ENCODE measurements at regions not wholly inside any gene's neighbourhood (a gene's known extent, or its start where the extent isn't known, plus 50 kb on each side); places are given as distances from the start of the nearest gene placed in this dataset.
"Not testable (repeated sequence)": the region's sequence is repeated elsewhere in the genome, so short reads cannot be mapped to it uniquely, and the experiment has no call there.

DNA sequence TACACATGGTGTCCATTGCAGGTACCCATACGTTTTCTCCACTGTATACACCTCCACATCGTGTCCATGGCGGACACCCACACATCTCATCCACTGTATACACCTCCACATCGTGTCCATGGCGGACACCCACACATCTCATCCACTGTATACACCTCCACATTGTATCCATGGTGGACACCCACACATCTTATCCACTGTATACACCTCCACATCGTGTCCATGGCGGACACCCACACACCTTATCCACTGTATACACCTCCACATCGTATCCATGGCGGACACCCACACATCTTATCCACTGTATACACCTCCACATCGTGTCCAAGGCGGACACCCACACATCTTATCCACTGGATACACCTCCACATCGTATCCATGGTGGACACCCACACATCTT, 50.4 kb upstream of the TTC34 start:
- DNase-seq: not testable (repeated sequence)

DNA sequence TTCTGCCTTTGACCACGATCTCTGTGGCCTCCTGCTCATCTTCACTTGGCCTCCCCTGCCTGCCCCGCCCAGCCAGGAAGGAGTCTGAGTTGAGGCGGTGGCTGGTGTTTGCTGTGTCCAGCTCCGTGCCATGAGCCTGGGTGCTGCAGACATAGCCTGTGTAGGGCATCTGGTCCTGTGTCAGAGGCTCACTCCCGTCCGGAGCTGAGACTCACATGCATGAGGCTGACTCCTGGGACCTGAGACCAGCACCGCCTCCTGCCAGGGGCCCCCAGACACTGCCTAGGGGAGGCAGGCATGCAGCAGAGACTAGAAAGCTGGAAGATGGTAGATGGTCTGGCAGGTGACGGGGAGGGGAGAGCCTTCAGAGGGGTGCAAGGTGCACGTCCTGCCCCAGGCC, 52.2 kb upstream of the TTC34 start:
- DNase-seq: no peak

DNA sequence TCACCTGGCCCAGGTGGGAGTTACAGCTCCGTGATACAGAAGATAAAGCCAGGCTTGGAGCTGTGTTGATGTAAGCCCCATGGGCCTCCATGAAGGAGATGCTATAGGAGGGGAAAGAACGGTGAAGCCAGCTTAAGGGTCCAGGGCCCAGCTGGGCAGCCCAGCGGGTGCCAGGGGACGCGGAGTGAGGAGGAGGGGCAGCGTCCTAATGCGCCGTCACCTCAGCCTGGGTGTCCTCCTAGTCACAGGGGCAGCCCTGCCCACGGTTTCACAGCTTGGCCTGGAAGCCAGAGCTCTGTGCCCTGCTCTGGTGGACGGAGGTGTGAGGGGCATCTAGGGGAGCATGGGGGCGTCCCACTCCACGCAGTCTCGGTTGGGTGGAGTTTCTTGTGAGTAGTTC, 52.7 kb upstream of the TTC34 start:
- DNase-seq: no peak

DNA sequence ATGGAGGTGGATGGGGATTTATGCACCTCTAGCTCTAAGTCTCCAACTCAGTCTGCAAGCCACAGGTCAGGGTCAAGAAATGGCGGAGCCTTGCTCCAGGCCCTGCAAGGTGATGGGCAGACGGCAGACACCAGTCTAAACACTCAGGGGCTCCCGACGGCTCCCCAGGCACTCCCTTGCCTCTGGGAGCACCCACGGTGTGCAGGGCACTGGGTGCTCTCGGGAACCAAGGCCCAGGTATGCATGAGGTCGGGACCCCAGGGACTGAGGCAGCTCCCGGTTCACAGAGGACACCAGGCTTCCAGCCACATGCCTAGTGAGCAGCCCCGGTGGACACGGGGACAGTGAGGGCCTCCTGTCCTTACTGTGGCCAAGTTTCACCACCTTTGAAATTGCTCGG, 53.1 kb upstream of the TTC34 start:
- DNase-seq: no peak

DNA sequence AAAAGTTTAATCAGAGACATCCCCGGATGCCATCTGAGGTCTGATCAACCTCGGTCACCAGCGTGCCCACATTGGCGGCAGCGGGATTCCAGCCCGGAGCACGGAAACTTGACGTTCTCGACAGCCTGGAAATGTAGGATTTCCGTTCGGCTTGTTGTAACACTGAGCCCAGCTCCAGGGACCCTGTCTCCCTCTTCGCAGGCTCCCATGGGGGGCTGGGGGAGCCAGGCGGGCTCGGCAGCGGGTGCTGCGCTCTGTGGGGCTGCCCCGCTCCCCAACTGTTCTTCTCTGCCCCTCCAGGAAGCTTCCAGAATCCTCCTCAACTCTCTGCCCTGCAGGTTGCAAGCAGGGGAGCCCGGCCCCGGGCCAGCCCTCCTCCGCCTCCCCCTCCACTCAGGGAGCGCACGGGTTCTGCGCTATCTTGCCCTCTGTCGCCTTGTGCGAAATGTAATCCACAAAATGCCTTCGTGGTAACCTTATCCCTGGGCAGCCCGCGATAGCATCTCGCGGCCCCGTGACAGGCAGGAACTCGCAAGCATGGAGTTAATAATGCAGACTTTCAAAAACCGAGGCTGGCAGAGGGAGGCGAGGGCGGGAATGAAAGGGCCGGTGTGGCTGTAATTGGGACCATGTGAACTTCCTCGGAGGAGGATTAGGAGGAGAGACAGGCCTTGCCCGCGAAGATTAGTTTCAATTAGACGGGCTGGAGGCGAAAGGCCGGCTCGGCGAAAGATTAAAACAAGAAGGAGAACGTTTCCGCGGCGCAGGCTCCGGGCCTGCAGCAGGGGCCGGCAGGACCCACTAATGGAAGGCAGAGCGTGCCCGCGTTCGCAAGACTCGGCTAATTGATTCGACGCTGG, 53.9 kb upstream of the TTC34 start:
- no peak for DNase-seq

DNA sequence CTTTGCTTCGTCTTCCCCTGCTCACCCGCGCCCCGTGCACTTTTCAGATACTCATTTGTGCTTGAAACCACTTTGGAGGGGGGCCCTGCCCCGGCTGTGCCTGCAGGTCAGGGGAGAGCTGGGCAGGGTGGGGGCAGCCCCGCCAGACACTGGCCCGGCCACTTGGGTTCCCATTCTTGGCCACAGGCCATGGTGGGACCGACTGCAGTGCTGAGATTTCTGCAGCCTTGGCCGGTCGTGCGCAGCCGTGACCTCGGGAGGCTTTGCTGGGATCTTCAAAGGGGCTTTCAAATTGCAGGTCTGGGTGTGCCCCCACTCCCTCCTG, 54.5 kb upstream of the TTC34 start:
- no peak for DNase-seq

DNA sequence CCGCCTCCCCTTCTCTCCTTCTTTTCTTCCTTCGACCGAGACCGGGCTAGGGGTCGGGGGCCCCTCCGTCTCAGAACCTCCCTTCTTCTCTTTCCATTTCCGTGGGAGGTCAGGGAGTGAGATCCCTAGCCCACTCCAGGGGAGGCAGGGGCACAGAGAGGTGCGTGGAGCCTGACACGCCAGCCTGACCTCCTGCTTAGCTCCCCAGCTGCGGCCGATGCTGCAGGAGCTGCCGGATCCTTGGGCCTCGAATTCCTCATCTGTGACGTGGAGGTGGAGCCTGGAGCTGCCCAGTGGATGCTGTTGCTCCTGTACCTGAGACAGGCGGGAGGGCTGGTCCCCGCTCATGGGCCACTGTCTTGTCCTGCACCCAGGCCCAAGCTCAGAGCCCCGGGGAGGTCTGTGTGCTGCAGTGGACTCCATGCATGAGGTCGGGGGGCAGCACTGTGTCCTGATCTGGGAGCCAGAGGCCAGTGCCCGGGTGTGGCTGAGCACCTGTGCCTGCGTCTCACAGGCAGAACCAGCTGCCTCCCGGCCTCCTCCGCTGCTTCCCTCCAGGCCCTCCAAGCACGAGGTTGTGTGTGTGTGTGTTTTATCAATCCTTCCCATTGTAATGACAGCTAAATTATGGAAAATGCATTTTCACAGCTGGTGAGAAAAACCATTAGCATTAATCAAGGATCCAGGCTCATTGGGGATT, 55.3 kb upstream of the TTC34 start:
- no peak for DNase-seq

DNA sequence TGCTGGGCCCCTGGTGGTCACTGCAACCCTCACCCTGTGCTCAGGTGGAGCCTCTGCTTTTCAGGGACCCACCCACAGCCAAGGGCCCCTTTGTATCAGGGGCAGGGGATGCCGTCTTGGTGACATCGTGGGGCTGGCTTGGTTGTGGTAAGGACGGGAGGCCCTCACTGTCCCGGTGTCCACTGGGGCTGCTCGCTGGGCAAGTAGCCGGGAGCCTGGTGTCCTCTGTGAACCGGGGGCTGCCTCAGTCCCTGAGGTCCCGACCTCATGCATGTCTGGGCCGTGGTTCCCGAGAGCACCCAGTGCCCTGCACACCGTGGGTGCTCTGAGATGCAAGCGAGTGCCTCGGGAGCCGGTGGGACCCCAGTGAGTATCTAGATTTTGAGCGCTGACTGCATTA, 56.0 kb upstream of the TTC34 start:
- DNase-seq: no peak

DNA sequence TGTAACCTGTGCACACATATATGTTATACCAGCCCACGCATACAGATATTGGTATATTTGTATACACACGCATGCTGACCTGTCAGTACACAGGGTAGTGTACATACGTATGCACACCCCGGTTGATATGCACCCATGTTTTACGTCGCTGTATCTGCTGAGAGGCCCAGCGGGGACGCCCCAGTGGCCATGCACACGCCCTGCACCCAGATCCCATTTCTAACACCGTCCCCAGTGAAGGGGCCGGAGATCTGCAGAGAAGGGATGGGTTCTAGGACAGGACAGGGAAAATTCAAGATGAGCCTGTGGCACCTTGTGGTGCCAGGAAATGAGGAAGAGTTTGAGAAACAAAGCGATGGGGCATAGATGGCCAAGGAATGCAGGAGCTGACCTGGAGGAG, 57.2 kb upstream of the TTC34 start:
- no peak for DNase-seq

DNA sequence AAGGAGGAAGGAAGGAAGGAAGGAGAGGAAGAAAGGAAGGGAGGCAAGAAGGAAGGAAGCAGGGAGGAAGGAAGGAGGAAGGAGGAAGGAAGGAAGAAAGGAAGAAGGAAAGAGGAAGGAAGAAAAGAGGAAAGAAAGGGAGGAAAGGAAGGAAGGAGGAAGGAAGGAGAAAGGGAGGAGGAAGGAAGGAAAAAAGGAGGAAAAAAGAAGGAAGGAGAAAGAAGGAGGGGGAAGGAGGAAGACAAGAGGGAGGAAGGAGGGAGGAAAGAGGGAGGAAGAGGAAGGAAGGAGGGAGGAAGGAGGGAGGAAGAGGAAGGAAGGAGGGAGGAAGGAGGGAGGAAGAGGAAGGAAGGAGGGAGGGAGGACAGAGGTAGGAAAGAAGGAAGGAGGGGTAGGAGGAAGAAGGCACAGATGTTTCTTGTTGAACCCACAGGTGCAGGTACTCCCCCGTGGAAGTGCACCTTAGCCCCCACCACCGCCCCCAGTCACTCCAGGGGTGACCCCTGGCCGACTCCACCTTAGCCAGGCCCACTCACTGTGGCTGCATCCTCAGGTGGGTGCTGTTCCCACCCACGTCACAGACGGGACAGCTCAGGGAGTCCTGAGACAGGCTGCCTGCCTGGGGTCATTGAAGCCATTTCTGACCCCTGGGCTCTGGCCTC, 57.9 kb upstream of the TTC34 start:
- no peak for DNase-seq

DNA sequence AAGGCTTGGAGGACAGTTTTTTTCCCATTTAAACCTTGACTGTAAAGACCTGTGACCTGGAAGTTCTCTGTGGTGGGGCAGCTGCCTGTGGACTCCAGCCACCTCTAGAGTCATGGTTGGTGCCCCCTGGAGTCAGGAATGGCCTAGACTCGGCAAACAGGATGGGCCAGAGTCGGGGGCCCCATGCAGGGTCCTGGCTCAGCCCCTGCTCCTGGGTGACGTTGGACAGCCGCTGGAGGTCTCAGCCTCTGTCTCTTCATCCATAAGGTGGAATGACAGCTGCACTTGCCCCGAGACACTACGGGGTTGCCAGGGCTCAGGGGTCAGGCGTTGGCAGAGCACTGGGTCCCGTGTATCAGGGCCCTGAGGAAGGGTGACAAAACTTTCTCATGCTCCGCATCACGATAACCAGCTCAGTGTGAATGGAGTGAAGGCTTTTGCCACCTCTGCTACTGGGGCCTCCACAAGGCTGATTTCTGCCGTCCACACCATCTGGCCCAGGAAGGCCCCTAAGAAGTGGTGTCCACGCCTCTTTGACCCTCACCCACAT, 58.5 kb upstream of the TTC34 start:
- no peak for DNase-seq

DNA sequence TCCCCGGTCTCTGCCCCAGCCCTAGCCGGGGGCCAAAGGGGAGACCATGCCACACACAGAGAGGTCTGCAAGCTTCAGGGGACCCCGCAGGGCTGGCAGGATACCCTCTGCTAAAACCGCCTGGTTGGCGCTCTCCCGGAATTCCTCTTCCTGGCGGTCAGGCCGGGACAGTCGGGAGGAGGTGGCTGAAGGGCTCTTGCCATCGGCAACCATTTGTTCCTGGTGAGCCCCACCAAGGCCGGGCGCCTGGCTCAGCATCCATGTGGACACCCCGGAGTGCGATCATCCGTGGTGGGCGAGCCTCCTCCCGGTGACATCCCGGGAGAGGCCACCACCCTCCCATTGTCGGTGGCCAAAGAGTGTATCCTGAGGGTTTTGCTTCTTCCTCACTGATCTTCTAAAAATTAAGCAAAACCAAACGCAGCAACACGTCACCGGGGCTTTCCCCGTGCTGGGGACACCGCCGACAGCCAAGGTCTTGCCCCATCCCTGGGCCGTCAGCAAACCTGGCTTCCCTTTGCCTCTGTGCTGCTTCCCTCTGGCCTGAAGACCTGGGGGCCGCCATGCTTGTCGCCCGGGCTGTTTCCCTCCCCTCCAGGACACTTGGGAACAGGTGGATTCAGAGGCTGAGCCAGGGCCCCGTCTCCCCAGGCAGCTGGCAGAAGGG, 59.1 kb upstream of the TTC34 start:
- DNase-seq: no peak

DNA sequence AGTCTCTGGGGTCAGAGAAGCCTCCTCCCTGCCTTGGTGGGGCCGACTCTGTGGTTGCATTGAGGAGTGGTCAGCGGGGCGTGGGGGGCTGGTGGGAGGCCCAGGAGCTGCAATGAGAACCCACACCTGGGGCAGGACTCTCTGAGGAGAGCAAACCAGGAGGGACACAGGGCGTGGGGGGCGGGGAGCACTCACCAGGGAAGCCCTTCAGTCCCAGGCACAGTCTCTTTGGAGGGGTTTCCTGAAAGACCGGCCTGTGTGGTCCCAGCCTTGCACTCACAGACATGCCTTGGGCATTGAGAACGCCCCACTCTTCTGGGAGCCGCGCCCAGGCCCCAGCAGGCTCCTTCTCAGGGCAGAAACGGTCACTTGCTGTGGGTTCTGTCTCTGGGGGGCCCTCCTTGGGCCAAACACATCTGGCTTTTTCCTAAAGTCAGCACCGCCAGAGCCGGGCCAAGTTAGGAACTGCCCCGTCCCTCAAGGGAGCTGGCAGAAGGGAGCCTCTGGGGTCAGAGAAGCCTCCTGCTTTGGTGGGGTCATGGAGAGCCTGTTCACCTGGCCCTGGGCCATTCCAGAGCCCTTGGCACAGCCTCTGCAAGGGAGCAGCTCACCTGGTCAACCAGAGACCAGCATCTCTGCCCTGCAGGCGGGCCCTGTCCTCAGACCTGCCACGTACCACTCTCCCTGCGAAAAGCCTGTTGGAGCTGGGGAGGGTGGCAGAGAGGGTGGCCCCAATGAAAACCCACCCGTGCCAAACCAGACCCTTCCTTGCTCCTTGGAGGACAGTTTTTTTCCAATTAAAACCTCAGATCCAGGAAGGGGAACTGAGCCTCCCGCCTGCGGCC, 59.9 kb upstream of the TTC34 start:
- no peak for DNase-seq

DNA sequence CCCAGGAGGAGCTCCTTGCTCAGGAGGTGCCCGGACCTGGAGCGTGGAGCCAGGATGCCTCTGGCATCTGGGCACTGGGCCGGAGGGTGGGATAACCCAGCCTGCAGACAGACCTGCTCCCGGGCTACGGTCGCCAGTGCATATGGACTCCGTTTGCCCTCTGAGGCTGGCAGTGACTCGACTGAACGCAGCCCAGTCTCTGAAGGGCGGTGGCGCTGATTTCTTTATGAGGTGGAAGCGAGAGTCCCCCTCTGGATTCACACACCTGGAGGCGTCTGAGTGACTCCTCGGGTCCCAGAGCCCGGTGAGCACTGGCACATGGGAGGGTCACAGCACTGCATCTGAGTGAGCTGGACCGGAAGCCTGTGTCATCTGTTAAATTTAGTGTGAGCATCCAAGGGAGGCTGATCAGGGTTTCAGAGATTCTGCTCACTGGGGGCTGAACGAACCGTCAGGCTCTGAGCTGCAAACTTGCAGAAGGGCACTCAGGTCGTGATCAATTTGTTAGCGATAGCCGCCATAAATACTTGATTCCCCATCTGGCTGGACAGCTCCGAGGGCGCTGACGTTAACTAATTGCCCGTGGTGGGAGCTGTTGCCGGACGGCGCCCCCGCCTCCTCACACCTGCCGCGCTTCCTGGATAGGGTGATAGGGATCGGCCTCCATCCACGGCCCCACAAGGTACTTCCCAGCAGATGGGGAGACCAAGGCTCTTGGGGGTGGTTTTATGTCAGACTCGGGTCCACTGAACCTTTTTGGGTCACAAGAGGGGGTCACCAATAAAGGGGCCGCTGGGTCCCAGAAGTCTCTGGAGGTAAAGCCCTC, 60.7 kb upstream of the TTC34 start:
- DNase-seq: no peak

DNA sequence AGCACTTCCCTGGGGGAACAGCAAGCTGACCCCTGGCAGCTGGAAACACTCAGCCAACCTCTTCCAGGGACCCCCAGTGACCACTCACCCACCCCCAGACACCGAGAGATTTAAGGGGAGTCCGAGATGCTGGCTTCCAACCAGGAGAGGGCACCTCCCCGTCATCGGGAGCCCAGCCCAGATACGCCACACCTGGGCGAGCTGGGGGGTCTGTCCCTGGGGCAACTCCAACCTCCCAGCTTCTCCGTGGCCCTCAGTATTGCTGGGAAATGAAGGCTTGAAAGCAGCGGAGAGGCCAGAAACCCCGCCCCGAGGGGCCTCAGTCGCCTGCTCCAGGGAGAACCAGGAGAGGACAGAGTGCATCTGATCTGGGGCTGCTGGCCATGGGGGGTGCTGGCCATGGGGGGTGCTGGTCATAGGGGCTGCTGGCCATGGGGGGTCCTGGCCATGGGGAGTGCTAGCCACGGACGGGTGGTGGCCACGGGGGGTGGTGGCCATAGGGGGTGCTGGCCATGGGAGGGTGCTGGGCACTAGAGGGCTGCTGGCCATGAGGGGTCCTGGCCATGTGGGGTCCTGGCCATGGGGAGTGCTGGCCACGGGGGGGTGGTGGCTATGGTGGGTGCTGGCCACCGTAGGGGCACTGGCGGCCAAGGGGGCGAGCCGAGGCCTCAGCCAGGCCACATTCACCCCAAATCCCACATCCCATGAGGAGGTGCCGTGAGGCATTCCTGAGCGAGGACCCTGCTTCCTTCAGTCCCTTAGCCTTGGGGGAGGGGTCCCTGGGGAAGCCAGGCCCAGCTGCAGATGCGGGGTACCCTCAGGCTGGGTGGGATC, 61.5 kb upstream of the TTC34 start:
- no peak for DNase-seq

DNA sequence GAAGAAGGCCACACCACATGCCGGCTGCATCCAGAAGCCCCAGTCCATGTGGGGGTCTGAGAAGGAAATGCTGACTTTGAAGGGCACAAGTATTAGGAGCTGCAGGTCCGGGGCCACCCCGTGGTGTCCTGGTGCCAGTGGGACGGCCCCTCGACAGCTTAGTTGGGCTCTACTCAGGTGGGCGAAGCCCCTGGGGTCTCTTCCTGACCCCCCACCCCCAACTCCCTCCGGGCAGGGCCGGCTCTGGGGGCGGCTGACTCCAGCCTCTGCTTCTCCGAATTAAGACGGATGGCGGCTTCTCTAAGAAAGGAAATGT, 62.1 kb upstream of the TTC34 start:
- no peak for DNase-seq

DNA sequence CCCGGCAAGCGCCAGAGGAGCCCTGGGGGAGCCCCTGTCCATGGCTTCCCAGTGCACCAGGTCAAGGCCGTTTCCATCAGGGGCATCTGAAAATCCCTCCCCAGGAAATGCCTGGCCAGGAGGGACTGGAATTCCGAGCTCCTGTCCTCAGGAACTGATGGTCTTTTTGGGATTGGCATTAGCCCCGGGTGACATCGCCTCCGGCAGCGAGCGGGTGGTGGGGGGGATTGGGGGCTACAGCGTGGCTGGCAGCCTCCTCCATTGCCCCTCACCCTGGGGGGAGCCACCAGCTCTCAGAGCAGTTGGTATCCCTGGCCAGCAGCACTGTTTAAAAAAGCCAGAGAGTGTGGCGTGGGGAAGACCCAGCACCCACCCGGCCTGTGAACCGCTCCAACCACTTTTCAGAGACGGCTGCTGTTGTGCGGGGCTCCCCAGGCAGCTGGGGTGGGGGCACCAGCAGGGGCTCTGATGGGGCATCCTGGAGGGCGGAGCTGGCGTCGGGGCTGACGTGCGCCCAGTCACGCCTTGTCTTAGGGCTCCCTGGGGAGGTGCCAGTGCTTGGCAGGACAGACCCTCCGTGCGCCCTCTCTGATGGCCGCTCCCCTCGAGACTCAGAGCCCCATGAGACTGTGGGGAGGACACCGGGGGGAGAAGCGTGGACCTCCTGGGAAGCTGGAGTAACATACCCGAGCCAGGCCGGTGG, 62.9 kb upstream of the TTC34 start:
- DNase-seq: no peak

DNA sequence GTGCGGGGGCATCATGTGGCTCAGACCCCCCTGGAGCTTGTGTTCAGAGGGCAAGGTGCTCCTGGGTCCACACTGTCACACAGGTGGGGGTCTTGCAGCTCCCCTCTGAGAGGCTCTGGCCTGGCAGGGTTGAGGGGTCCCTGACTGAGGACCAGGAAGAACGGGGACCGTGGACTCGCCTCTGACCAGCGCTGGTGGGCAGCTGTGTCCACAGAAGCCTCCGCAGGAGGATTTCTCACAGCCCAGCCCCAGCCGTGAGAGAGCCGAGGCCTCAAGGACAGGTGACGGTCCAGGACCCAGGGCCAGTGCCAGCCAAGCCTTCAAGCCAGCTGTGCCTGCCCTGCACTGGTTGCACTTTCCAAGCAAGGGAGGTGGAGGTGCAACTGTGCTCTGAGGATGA, 63.5 kb upstream of the TTC34 start:
- DNase-seq: no peak

DNA sequence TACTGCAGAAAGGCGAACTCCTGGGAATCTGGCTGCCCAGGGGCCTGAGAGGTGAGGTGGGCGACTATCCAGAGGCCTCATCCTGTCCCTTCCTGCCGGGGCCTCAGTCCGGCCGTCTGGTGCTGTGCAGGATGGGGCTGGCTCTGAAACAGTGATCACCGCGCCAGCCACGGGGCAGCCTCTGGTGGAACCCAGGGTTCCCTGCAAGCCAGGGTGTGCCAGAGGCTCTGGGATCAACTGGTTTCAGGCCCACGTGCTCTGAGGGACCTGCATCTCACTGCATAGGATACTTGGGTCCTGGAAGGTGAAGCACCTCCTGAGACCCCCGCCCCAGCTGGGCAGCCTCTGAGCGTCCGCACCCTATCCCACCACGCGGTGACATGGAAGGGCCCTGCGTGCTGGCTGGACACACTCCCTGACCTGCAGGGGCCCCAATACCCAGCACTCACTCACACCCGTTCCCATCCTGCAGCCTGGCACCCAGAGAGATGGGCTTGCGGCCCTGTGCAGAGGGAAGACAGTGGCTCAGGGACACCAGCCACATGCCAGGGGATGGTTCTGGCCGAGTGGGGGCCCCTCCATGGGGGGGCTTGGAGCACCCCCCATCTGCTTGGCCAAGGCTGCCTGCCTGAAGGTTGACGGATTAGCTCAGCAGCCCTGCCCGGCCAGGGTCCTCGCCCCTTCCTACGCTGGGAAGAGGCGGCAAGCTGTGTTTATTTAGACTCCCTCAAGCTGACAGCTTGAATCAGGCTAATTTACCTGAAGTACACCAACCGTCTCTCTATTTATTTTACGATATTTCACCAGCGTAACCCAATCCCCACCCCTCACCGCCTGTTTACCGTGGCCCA, 64.3 kb upstream of the TTC34 start:
- no peak for DNase-seq

Measured in RPMI8226 (cell line).